Immature natural killer cell (primary cell): ENCODE measurements at regions not wholly inside any gene's neighbourhood (a gene's known extent, or its start where the extent isn't known, plus 50 kb on each side); places are given as distances from the start of the nearest gene placed in this dataset.

Experiments
- DNase-seq, 3 donors: peaks; one replicate each; pipeline ENCODE4 v3.0.0; 2022; ENCODE audit warnings: mixed read lengths in 1 of 3
- H3K27ac Mint-ChIP-seq, 6 donors: one replicate each; pipeline ENCODE4 v1.8.0; 2020; ENCODE audit warnings: mixed read lengths in 6 of 6, mild to moderate bottlenecking in 5 of 6, inconsistent platforms in 4 of 6, moderate library complexity in 3 of 6
- H3K27me3 Mint-ChIP-seq, 3 donors: one replicate each; pipeline ENCODE4 v1.8.0; 2020 to 2021; ENCODE audit warnings: low read depth in 3 of 3, mild to moderate bottlenecking in 3 of 3, mixed read lengths in 3 of 3, moderate library complexity in 3 of 3, inconsistent platforms in 1 of 3
- H3K36me3 Mint-ChIP-seq, 3 donors: one replicate each; pipeline ENCODE4 v1.8.0; 2020; ENCODE audit warnings: mixed read lengths in 3 of 3, inconsistent platforms in 2 of 3, mild to moderate bottlenecking in 2 of 3
- H3K4me1 Mint-ChIP-seq, 2 donors: one replicate each; pipeline ENCODE4 v1.8.0; 2020; ENCODE audit warnings: inconsistent platforms in 2 of 2, mild to moderate bottlenecking in 2 of 2, mixed read lengths in 2 of 2, moderate library complexity in 1 of 2
- H3K4me3 Mint-ChIP-seq, 5 donors: one replicate each; pipeline ENCODE4 v1.8.0; 2020; ENCODE audit warnings: mild to moderate bottlenecking in 5 of 5, mixed read lengths in 5 of 5, inconsistent platforms in 3 of 5, moderate library complexity in 3 of 5
- H3K9me3 Mint-ChIP-seq, 6 donors: one replicate each; pipeline ENCODE4 v1.8.0; 2020; ENCODE audit warnings: mild to moderate bottlenecking in 6 of 6, mixed read lengths in 6 of 6, inconsistent platforms in 4 of 6, moderate library complexity in 3 of 6

DNA sequence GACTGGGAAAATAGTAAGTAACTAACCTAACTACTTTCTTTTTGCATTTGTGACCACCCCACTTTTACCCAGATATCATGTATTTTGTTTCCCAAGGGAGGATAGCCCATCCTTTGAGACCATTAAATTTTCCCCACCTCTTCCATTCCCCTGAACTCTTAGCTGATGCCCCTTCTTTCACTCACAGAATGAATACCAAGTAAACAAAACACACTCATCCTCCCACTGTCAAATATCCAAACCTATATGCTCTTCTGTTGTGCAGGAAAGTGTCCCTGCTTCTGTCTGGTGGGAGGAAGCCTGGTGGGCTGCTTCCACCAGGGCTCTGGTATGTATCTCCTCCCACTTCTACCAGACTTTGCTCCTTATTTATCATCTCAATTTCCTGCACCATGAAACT, 64.6 kb upstream of the PARD3B start:
- Mint-ChIP-seq H3K27me3 (peaks cover 0 to 4% (median 2%) of the 10 kb centered on the region in 3 donors), H3K36me3 (no peaks in the 10 kb centered on the region), H3K9me3 (no peaks in the 10 kb centered on the region), H3K4me1 (no peaks in the 10 kb centered on the region), H3K27ac (no peak overlapping the region), H3K4me3 (no peak overlapping the region)
- DNase-seq = no peak

DNA sequence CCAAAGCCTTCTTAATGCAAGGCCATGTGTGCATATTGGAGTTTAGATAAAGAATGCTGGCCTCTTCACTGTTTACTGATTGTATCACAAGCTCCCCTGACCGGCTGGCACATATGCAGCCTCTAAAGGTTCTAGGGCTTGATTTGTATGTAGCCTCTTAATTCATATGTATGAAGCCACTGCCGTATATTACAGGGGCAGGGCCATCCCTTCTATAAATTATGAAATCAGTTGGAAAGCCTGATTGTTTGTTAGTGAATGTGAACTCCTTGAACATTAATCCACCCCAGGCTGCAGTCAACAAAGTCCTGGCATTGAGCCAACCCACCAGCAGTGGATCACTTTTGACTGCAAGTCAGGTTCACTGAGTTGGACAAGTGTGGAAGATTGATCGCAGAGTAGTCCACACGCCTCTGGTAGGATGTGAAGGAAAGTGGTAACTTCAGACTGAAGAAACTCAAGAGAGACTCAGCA, 61.6 kb upstream of the PARD3B start:
- no peak for DNase-seq
- Mint-ChIP-seq H3K27me3 (peaks cover 0 to 4% (median 2%) of the 10 kb centered on the region in 3 donors), H3K27ac (no peak overlapping the region), H3K36me3 (no peaks in the 10 kb centered on the region), H3K4me1 (no peaks in the 10 kb centered on the region), H3K4me3 (no peak overlapping the region), H3K9me3 (peaks cover 0 to 4% (median 0%) of the 10 kb centered on the region in 6 donors)

- Mint-ChIP-seq H3K27ac (no peak overlapping the region), H3K36me3 (no peaks in the 10 kb centered on the region), H3K27me3 (no peaks in the 10 kb centered on the region), H3K9me3 (peaks cover 0 to 4% (median 0%) of the 10 kb centered on the region in 6 donors), H3K4me1 (no peaks in the 10 kb centered on the region), H3K4me3 (no peak overlapping the region)
- no peak for DNase-seq
Observed at GRCh38 chr2:204486321-204486720, 59.0 kb upstream of the PARD3B start.

GRCh38 chr2:204486805-204487204, 58.5 kb upstream of the PARD3B start:
- Mint-ChIP-seq H3K27me3 (no peaks in the 10 kb centered on the region), H3K36me3 (no peaks in the 10 kb centered on the region), H3K4me3 (no peak overlapping the region), H3K4me1 (no peaks in the 10 kb centered on the region), H3K9me3 (peaks cover 0 to 4% (median 0%) of the 10 kb centered on the region in 6 donors), H3K27ac (no peak overlapping the region)
- DNase-seq = no peak

DNA sequence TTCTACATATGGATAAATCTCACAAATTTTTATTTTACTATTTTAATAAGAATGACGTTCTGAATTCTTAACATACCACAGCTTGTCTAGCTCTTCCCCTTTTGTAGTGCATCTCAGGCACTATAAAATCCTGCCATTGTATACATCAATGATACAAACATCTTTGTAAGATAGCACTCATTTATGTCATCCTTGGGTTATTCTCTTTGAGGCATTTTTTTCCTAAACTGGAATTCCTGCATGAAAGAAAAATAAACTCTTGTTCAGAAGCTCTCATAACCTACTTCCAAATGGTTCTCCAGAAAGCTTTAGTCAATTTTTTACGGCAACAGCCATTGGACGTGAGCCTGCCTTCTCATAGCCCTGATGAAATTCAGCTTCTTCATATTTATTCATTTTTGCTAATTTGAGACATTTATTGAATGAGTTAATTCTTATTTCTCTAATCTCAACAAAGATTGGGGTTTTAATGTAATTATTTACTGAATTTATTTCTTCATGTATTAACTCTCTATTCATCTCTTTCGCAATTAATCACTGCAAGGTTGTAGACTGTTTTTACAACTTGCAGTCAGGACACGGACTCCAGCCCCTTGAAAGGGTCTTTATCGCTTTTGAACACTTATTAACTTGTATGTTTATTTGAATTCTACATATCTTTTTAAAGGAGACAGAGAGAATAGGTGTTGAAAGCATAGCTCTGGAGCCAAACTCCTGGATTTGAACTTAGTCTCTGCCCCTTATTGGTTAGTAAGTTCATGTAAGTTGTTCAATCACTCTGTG, 57.6 kb upstream of the PARD3B start:
- H3K4me3 Mint-ChIP-seq = no peak overlapping the region

DNA sequence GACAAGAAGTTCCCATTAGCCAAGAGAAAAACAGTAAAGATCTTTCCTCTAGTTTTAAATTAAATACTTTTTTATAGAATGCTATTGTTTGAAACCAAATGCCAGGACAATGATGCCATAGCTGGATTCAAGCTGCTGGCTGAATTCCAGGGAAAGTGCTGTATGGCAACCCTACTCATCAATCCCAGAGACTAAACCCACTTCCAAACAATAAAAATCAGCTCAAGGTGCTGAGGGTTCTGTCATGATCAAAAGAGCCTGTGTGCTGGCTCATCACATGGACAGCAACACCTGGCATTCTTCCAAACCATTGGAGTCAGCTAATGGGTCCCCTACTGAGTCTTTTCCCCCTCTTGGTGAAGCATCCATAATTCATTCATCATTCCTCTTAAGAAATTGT, 53.7 kb upstream of the PARD3B start:
- Mint-ChIP-seq H3K27me3 (no peaks in the 10 kb centered on the region), H3K27ac (no peak overlapping the region), H3K4me1 (no peaks in the 10 kb centered on the region), H3K4me3 (no peak overlapping the region), H3K36me3 (no peaks in the 10 kb centered on the region), H3K9me3 (peaks cover 0 to under 1% (median 0%) of the 10 kb centered on the region in 6 donors)
- DNase-seq = no peak

More for the DNA sequence above, 57.6 kb upstream of the PARD3B start:
- no peaks in the 10 kb centered on the region for H3K27me3 Mint-ChIP-seq
- peaks cover 0 to 4% (median 0%) of the 10 kb centered on the region in 6 donors for H3K9me3 Mint-ChIP-seq
- no peak for DNase-seq
- H3K4me1 Mint-ChIP-seq = no peaks in the 10 kb centered on the region
- H3K27ac Mint-ChIP-seq = no peak overlapping the region
- no peaks in the 10 kb centered on the region for H3K36me3 Mint-ChIP-seq

GRCh38 chr2:204492417-204492816, 52.9 kb upstream of the PARD3B start:
- Mint-ChIP-seq H3K27me3 (no peaks in the 10 kb centered on the region), H3K4me1 (no peaks in the 10 kb centered on the region), H3K36me3 (no peaks in the 10 kb centered on the region), H3K9me3 (peaks cover 0 to 3% (median 0%) of the 10 kb centered on the region in 6 donors), H3K27ac (no peak overlapping the region), H3K4me3 (no peak overlapping the region)
- no peak for DNase-seq

DNA sequence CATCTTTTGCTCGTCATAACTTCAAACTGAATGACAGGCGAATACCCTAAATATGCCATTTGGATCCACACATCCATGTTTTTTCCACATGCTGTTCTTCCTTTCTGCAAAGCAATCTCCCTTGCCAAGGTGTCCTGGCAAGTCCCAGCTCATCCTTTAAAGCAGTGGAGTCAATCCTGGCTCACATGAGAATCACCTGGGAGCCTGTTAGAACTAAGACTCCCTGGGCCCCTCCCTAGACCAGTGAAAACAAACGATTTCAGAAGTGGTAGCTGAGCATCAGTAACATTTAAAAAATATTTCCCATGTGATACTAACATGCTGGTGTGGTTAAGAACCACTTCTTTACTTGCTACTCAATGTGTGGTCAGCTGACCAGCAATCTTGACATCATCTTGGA, 50.6 kb upstream of the PARD3B start:
- H3K4me1 Mint-ChIP-seq = no peaks in the 10 kb centered on the region
- H3K36me3 Mint-ChIP-seq = no peaks in the 10 kb centered on the region
- DNase-seq = no peak
- no peak overlapping the region for H3K27ac Mint-ChIP-seq
- peaks cover 0 to 3% (median 0%) of the 10 kb centered on the region in 6 donors for H3K9me3 Mint-ChIP-seq
- H3K4me3 Mint-ChIP-seq = no peak overlapping the region
- H3K27me3 Mint-ChIP-seq = no peaks in the 10 kb centered on the region

DNA sequence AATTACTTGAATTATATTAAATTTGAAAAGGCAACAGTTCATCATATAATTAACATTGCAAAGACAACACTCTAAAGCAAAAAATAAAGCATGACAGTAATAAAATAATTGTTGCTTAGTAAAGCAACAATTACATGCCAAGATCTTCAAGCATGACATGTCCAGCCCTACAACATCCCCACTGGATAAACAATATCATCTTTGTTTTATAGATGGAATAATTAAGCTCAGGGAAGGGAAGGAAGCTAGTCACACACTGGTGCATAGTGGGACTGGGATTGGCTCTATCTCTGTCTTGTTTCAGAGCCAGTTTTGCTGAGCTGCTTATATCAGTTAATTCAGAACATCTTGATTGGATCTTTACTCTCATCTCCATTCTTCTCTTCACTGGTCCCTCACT, 49.9 kb upstream of the PARD3B start:
- H3K9me3 Mint-ChIP-seq = peaks cover 0 to 3% (median 0%) of the 10 kb centered on the region in 6 donors
- H3K27ac Mint-ChIP-seq = no peak overlapping the region
- no peak for DNase-seq
- H3K36me3 Mint-ChIP-seq = no peaks in the 10 kb centered on the region
- H3K4me3 Mint-ChIP-seq = no peak overlapping the region
- no peaks in the 10 kb centered on the region for H3K4me1 Mint-ChIP-seq
- H3K27me3 Mint-ChIP-seq = no peaks in the 10 kb centered on the region
